ENCODE measurements at regions not wholly inside any gene's neighbourhood (a gene's known extent, or its start where the extent isn't known, plus 50 kb on each side); places are given as distances from the start of the nearest gene placed in this dataset.

DNA sequence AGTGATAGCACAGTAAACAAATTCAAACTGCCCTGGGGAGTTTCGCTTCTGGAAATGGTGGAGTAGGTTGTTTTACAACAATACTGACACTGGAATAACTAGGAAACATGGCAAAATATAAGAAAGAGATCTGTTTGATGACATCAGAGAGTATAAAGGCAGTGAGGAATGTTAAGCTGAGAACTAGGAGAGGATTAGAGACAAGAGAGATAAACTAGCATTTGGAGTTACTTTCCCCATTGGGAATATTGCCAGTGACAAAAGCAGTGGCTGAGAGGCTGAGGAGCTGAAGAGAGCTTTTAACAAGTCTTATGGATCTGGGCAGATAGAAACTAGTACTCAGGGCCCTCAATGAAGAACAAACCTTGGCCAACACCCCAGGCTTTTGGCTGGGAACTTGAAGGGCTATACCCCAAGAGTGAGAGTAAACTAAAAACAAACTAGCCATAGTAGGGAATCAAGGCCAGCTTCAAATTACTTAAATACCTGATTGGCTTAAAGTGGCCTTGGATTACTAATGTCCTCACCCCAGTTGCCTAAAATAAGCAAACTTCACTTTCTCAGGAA lies 280.4 kb downstream of the KLF13 start:
- TF ChIP-seq, protein P1, sequence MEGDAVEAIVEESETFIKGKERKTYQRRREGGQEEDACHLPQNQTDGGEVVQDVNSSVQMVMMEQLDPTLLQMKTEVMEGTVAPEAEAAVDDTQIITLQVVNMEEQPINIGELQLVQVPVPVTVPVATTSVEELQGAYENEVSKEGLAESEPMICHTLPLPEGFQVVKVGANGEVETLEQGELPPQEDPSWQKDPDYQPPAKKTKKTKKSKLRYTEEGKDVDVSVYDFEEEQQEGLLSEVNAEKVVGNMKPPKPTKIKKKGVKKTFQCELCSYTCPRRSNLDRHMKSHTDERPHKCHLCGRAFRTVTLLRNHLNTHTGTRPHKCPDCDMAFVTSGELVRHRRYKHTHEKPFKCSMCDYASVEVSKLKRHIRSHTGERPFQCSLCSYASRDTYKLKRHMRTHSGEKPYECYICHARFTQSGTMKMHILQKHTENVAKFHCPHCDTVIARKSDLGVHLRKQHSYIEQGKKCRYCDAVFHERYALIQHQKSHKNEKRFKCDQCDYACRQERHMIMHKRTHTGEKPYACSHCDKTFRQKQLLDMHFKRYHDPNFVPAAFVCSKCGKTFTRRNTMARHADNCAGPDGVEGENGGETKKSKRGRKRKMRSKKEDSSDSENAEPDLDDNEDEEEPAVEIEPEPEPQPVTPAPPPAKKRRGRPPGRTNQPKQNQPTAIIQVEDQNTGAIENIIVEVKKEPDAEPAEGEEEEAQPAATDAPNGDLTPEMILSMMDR (IDR thresholded peaks at IDR 0.05) = no peak
- TF ChIP-seq POLR2A (IDR thresholded peaks at IDR 0.05) = no peak

All from thyroid gland (tissue), 4 donors.